Keratinocyte (primary cell): ENCODE measurements at regions not wholly inside any gene's neighbourhood (a gene's known extent, or its start where the extent isn't known, plus 50 kb on each side); places are given as distances from the start of the nearest gene placed in this dataset.

Source experiments
- DNase-seq: peaks from one replicate; pipeline ENCODE4 v3.0.0-alpha.2; 2011; ENCODE audit warnings: low read depth, missing footprints, low spot score
- FAIRE-seq: peaks from 2 replicates; lab custom pipeline; 2011; peaks lifted over from hg19 to GRCh38; lab: Jason Lieb, UNC
- H2AFZ ChIP-seq: 2 replicates; pipeline ENCODE4 v1.6.0; 2012; ENCODE audit warnings: low read length, control low read depth, inconsistent platforms; ENCODE audit not compliant: control insufficient read depth
- H3K27ac ChIP-seq: 2 replicates; pipeline ENCODE4 v1.5.1; 2011; ENCODE audit warnings: low read length; ENCODE audit not compliant: control insufficient read depth, insufficient read depth
- H3K27me3 ChIP-seq: 3 replicates; pipeline ENCODE4 v1.6.0; 2011; ENCODE audit warnings: low read length; ENCODE audit not compliant: control insufficient read depth, insufficient read depth; ENCODE audit errors: extremely low read depth
- H3K36me3 ChIP-seq, 2 experiments: 2 replicates in 1 of 2; 3 replicates in 1 of 2; pipeline ENCODE4 v1.5.1; 2011; ENCODE audit warnings: low read length in 2 of 2, mild to moderate bottlenecking in 1 of 2; ENCODE audit not compliant: control insufficient read depth in 2 of 2, insufficient read depth in 2 of 2; ENCODE audit errors: extremely low read depth in 1 of 2
- H3K4me1 ChIP-seq: 3 replicates; pipeline ENCODE4 v1.5.1; 2011; ENCODE audit warnings: low read length; ENCODE audit not compliant: control insufficient read depth, insufficient read depth; ENCODE audit errors: extremely low read depth
- H3K4me2 ChIP-seq: 3 replicates; pipeline ENCODE4 v1.6.0; 2011; ENCODE audit warnings: low read depth, low read length; ENCODE audit not compliant: control insufficient read depth, insufficient read depth; ENCODE audit errors: extremely low read depth
- H3K4me3 ChIP-seq, 3 experiments: fragments of 200-600 bp in 1 of 3; sonication (generic) in 1 of 3; 2 replicates in 2 of 3; 3 replicates in 1 of 3; pipeline ENCODE4 v1.5.1; 2011 to 2016; ENCODE audit warnings: low read length in 3 of 3, mild to moderate bottlenecking in 3 of 3, control low read depth in 2 of 3, inconsistent platforms in 1 of 3, low read depth in 1 of 3, mixed read lengths in 1 of 3, mixed run types in 1 of 3, moderate library complexity in 1 of 3; ENCODE audit not compliant: control insufficient read depth in 2 of 3, insufficient read depth in 2 of 3; ENCODE audit errors: extremely low read depth in 1 of 3
- H3K79me2 ChIP-seq: 2 replicates; pipeline ENCODE4 v1.6.0; 2012; ENCODE audit warnings: low read length; ENCODE audit not compliant: control insufficient read depth, insufficient read depth
- H3K9ac ChIP-seq: 3 replicates; pipeline ENCODE4 v1.6.0; 2011; ENCODE audit warnings: low read length; ENCODE audit not compliant: control insufficient read depth, insufficient read depth; ENCODE audit errors: extremely low read depth
- H3K9me1 ChIP-seq: 3 replicates; pipeline ENCODE4 v1.6.0; 2011; ENCODE audit warnings: low read length; ENCODE audit not compliant: control insufficient read depth, insufficient read depth; ENCODE audit errors: extremely low read depth
- H3K9me3 ChIP-seq: 2 replicates; pipeline ENCODE4 v1.5.1; 2012; ENCODE audit warnings: low read depth, low read length; ENCODE audit not compliant: control insufficient read depth
- H4K20me1 ChIP-seq: 3 replicates; pipeline ENCODE4 v1.6.0; 2011; ENCODE audit warnings: low read length; ENCODE audit not compliant: control insufficient read depth, insufficient read depth; ENCODE audit errors: extremely low read depth
- EZH2 ChIP-seq: IDR thresholded peaks from one replicate; pipeline ENCODE4 v1.6.1; 2012; ENCODE audit warnings: inconsistent platforms, mild to moderate bottlenecking, low read length, moderate library complexity
- dilution Hi-C: fragments of 300-500 bp; cut with MboI; formaldehyde crosslinking; loops from one replicate; pipeline ENCODE4 v1.7.0; 2020; ENCODE audit warnings: low sequenced_read_pairs; ENCODE audit not compliant: extremely low pct_ligation_motif_present
- TF ChIP-seq, protein P1 (sequence below), 3 experiments: IDR thresholded peaks in 1 of 3; conservative IDR thresholded peaks in 1 of 3; optimal IDR thresholded peaks in 1 of 3; 2 replicates in 2 of 3; 3 replicates in 1 of 3; pipeline versions ENCODE3 to v1.5.1; 2011; ENCODE audit warnings: low read length in 3 of 3, mild to moderate bottlenecking in 3 of 3, moderate library complexity in 2 of 3, control low read depth in 1 of 3, inconsistent platforms in 1 of 3; ENCODE audit not compliant: insufficient read depth in 2 of 3; ENCODE audit errors: extremely low read depth in 1 of 3

DNA sequence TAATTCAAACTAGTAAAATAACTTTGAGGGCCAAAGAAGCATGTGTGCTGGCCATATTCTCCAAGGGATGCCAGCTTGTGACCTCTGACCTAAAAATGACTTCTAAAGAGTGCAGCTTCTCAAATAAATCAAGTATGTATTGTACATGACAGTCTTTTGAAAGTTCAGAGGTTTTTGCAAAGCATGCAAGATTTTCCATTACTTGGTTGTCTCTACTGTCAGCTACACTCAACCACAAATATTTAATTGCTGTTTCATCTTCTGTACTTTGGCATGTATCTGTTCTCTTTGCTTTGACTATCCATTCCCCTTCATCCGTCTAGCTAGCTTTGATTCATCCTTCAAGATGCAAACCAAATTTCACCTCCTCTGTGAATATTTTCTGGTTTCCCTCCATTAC is 121.9 kb upstream of the HS3ST2 start:
- Histone ChIP-seq H2AFZ (no peak overlapping the region), H3K4me1 (no peaks in the 10 kb centered on the region), H3K9me3 (peaks cover 4% of the 10 kb centered on the region), H3K4me2 (no peak overlapping the region), H3K9me1 (no peaks in the 10 kb centered on the region), H3K27me3 (peaks cover 7% of the 10 kb centered on the region), H4K20me1 (no peaks in the 10 kb centered on the region), H3K36me3 (no peaks in the 10 kb centered on the region), H3K4me3 (no peak overlapping the region), H3K79me2 (no peaks in the 10 kb centered on the region), H3K27ac (no peak overlapping the region), H3K9ac (no peak overlapping the region)
- FAIRE-seq (no peak), DNase-seq (no peak)
- dilution Hi-C loops, result no loop called here
- TF ChIP-seq, protein P1, sequence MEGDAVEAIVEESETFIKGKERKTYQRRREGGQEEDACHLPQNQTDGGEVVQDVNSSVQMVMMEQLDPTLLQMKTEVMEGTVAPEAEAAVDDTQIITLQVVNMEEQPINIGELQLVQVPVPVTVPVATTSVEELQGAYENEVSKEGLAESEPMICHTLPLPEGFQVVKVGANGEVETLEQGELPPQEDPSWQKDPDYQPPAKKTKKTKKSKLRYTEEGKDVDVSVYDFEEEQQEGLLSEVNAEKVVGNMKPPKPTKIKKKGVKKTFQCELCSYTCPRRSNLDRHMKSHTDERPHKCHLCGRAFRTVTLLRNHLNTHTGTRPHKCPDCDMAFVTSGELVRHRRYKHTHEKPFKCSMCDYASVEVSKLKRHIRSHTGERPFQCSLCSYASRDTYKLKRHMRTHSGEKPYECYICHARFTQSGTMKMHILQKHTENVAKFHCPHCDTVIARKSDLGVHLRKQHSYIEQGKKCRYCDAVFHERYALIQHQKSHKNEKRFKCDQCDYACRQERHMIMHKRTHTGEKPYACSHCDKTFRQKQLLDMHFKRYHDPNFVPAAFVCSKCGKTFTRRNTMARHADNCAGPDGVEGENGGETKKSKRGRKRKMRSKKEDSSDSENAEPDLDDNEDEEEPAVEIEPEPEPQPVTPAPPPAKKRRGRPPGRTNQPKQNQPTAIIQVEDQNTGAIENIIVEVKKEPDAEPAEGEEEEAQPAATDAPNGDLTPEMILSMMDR (optimal IDR thresholded peaks at IDR 0.05 in 1 of 3, IDR thresholded peaks at IDR 0.05 in 1 of 3, conservative IDR thresholded peaks at IDR 0.05 in 1 of 3; ENCODE audit: extremely low read depth in 1 of 3, insufficient read depth in 2 of 3, low read length in 3 of 3), result no peak
- no peak for TF ChIP-seq EZH2

DNA sequence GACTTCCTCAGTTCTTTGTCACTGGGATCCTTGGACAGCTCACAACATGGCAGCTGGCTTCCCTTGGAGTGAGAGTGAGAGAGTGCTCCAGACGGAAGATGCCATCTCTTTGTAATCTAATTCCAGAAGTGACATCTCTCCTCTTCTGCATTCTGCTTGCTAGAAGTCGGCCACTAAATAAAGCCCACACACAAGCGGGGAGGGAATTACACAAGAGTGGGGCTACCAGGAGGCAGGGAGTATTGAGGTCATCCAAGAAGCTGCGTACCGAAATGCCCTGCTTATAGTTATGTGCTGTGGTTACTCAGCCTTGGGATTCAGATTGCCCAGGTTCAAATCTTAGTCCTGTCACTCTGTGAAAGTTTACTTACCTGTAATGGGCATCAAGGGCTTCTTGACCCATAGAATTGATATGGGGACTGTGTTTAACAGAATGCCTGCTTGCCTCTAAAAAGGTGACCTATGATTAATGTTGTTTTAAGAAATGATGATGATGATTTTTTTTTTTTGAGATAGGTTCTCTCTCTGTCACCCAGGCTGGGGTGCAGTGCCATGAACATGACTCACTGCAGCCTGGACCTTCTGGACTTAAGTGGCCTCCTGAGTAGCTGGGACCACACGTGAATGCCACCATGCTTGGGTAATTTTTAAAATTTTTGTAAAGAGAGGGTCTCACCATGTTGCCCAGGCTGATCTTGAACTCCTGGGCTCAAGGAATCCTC is 120.9 kb upstream of the HS3ST2 start:
- H3K79me2 ChIP-seq, result no peaks in the 10 kb centered on the region
- no peak for FAIRE-seq
- H3K4me3 ChIP-seq, result no peak overlapping the region
- H3K9me3 ChIP-seq, result no peaks in the 10 kb centered on the region
- dilution Hi-C loops, result no loop called here
- TF ChIP-seq, protein P1 (optimal IDR thresholded peaks at IDR 0.05 in 1 of 3, IDR thresholded peaks at IDR 0.05 in 1 of 3, conservative IDR thresholded peaks at IDR 0.05 in 1 of 3; ENCODE audit: extremely low read depth in 1 of 3, insufficient read depth in 2 of 3, low read length in 3 of 3), result no peak
- no peak for TF ChIP-seq EZH2
- H3K27ac ChIP-seq, result no peak overlapping the region
- H3K4me2 ChIP-seq, result no peak overlapping the region
- H4K20me1 ChIP-seq, result no peaks in the 10 kb centered on the region
- no peaks in the 10 kb centered on the region for H3K36me3 ChIP-seq
- H3K4me1 ChIP-seq, result no peaks in the 10 kb centered on the region
- no peak for DNase-seq
- no peaks in the 10 kb centered on the region for H3K9me1 ChIP-seq
- peaks cover 7% of the 10 kb centered on the region for H3K27me3 ChIP-seq
- no peak overlapping the region for H3K9ac ChIP-seq
- H2AFZ ChIP-seq, result no peak overlapping the region
